ENCODE measurements at regions not wholly inside any gene's neighbourhood (a gene's known extent, or its start where the extent isn't known, plus 50 kb on each side); places are given as distances from the start of the nearest gene placed in this dataset.

- no peaks in the 10 kb centered on the region for H3K36me3 Mint-ChIP-seq
- peaks cover 0 to 2% (median 0%) of the 10 kb centered on the region in 3 donors for H3K4me1 Mint-ChIP-seq
- H3K9me3 Mint-ChIP-seq = no peaks in the 10 kb centered on the region
- H3K27ac Mint-ChIP-seq = no peak overlapping the region
- no peak overlapping the region for H3K4me3 Mint-ChIP-seq
- H3K27me3 Mint-ChIP-seq = no peaks in the 10 kb centered on the region
These were observed 1078.9 kb downstream of the TUSC7 start for GRCh38 chr3:117788506-117788905.

- no peaks in the 10 kb centered on the region for H3K36me3 Mint-ChIP-seq
- no peak overlapping the region for H3K27ac Mint-ChIP-seq
- H3K9me3 Mint-ChIP-seq = no peaks in the 10 kb centered on the region
- peaks cover 0 to 2% (median 0%) of the 10 kb centered on the region in 3 donors for H3K4me1 Mint-ChIP-seq
- H3K4me3 Mint-ChIP-seq = no peak overlapping the region
- no peaks in the 10 kb centered on the region for H3K27me3 Mint-ChIP-seq
These were observed 1080.8 kb downstream of the TUSC7 start for GRCh38 chr3:117790235-117790987.

GRCh38 chr3:117793622-117794265 is 1084.2 kb downstream of the TUSC7 start:
- Mint-ChIP-seq H3K4me3 (no peak overlapping the region), H3K27me3 (no peaks in the 10 kb centered on the region), H3K27ac (no peak overlapping the region), H3K9me3 (no peaks in the 10 kb centered on the region), H3K4me1 (no peaks in the 10 kb centered on the region), H3K36me3 (no peaks in the 10 kb centered on the region)

GRCh38 chr3:117798221-117798620 is 1088.6 kb downstream of the TUSC7 start:
- Mint-ChIP-seq H3K4me1 (no peaks in the 10 kb centered on the region), H3K36me3 (no peaks in the 10 kb centered on the region), H3K27ac (no peak overlapping the region), H3K9me3 (no peaks in the 10 kb centered on the region), H3K4me3 (no peak overlapping the region), H3K27me3 (no peaks in the 10 kb centered on the region)

- H3K4me3 Mint-ChIP-seq = no peak overlapping the region
These were observed 1089.3 kb downstream of the TUSC7 start for GRCh38 chr3:117798687-117799386.

GRCh38 chr3:117799387-117799735 is 1089.8 kb downstream of the TUSC7 start:
- H3K27me3 Mint-ChIP-seq = no peaks in the 10 kb centered on the region
- no peak overlapping the region for H3K4me3 Mint-ChIP-seq
- no peaks in the 10 kb centered on the region for H3K36me3 Mint-ChIP-seq
- H3K27ac Mint-ChIP-seq = no peak overlapping the region
- H3K9me3 Mint-ChIP-seq = peaks cover 0 to 4% (median 3%) of the 10 kb centered on the region in 3 donors
- H3K4me1 Mint-ChIP-seq = no peaks in the 10 kb centered on the region

More at GRCh38 chr3:117798687-117799386, 1089.3 kb downstream of the TUSC7 start:
- Mint-ChIP-seq H3K27me3 (no peaks in the 10 kb centered on the region), H3K36me3 (no peaks in the 10 kb centered on the region), H3K4me1 (no peaks in the 10 kb centered on the region), H3K9me3 (peaks cover 0 to 2% (median 2%) of the 10 kb centered on the region in 3 donors), H3K27ac (no peak overlapping the region)

- H3K4me3 Mint-ChIP-seq = no peak overlapping the region
- no peaks in the 10 kb centered on the region for H3K36me3 Mint-ChIP-seq
- H3K27ac Mint-ChIP-seq = no peak overlapping the region
- H3K4me1 Mint-ChIP-seq = no peaks in the 10 kb centered on the region
- H3K27me3 Mint-ChIP-seq = no peaks in the 10 kb centered on the region
- H3K9me3 Mint-ChIP-seq = peaks cover 0 to 4% (median 3%) of the 10 kb centered on the region in 3 donors
These were observed 1092.3 kb downstream of the TUSC7 start for GRCh38 chr3:117801912-117802239.

- Mint-ChIP-seq H3K36me3 (no peaks in the 10 kb centered on the region), H3K4me3 (no peak overlapping the region), H3K9me3 (peaks cover 0 to 4% (median 3%) of the 10 kb centered on the region in 3 donors), H3K27ac (no peak overlapping the region), H3K27me3 (no peaks in the 10 kb centered on the region), H3K4me1 (no peaks in the 10 kb centered on the region)
These were observed 1099.9 kb downstream of the TUSC7 start for GRCh38 chr3:117809186-117810081.

GRCh38 chr3:117811786-117812185 is 1102.2 kb downstream of the TUSC7 start:
- Mint-ChIP-seq H3K4me3 (no peak overlapping the region), H3K4me1 (no peaks in the 10 kb centered on the region), H3K27ac (no peak overlapping the region), H3K36me3 (no peaks in the 10 kb centered on the region), H3K9me3 (peaks cover 0 to 4% (median 3%) of the 10 kb centered on the region in 3 donors), H3K27me3 (no peaks in the 10 kb centered on the region)

- H3K36me3 Mint-ChIP-seq = no peaks in the 10 kb centered on the region
- no peaks in the 10 kb centered on the region for H3K27me3 Mint-ChIP-seq
- H3K4me3 Mint-ChIP-seq = no peak overlapping the region
- H3K27ac Mint-ChIP-seq = no peak overlapping the region
- no peaks in the 10 kb centered on the region for H3K4me1 Mint-ChIP-seq
- H3K9me3 Mint-ChIP-seq = peaks cover 1 to 3% (median 2%) of the 10 kb centered on the region in 3 donors
These were observed 1105.4 kb downstream of the TUSC7 start for GRCh38 chr3:117814975-117815374.

GRCh38 chr3:117817103-117817502 is 1107.5 kb downstream of the TUSC7 start:
- H3K27me3 Mint-ChIP-seq = no peaks in the 10 kb centered on the region
- H3K9me3 Mint-ChIP-seq = peaks cover 0 to 3% (median 0%) of the 10 kb centered on the region in 3 donors
- H3K4me3 Mint-ChIP-seq = no peak overlapping the region
- H3K27ac Mint-ChIP-seq = no peak overlapping the region
- H3K36me3 Mint-ChIP-seq = no peaks in the 10 kb centered on the region
- H3K4me1 Mint-ChIP-seq = no peaks in the 10 kb centered on the region

GRCh38 chr3:117818592-117818991 is 1109.0 kb downstream of the TUSC7 start:
- peaks cover 0 to 3% (median 0%) of the 10 kb centered on the region in 3 donors for H3K9me3 Mint-ChIP-seq
- no peaks in the 10 kb centered on the region for H3K4me1 Mint-ChIP-seq
- H3K27me3 Mint-ChIP-seq = no peaks in the 10 kb centered on the region
- no peak overlapping the region for H3K4me3 Mint-ChIP-seq
- H3K27ac Mint-ChIP-seq = no peak overlapping the region
- no peaks in the 10 kb centered on the region for H3K36me3 Mint-ChIP-seq

- Mint-ChIP-seq H3K36me3 (no peaks in the 10 kb centered on the region), H3K27me3 (no peaks in the 10 kb centered on the region), H3K9me3 (peaks cover 0 to 4% (median 2%) of the 10 kb centered on the region in 3 donors), H3K27ac (no peak overlapping the region), H3K4me1 (no peaks in the 10 kb centered on the region), H3K4me3 (no peak overlapping the region)
These were observed 1111.2 kb downstream of the TUSC7 start for GRCh38 chr3:117820658-117821299.

GRCh38 chr3:117822416-117822815 is 1112.8 kb downstream of the TUSC7 start:
- Mint-ChIP-seq H3K9me3 (peaks cover 0 to 4% (median 2%) of the 10 kb centered on the region in 3 donors), H3K27me3 (no peaks in the 10 kb centered on the region), H3K27ac (no peak overlapping the region), H3K4me1 (no peaks in the 10 kb centered on the region), H3K36me3 (no peaks in the 10 kb centered on the region), H3K4me3 (no peak overlapping the region)

Data from IgD-negative memory B cell (primary cell).